ENCODE measurements at regions not wholly inside any gene's neighbourhood (a gene's known extent, or its start where the extent isn't known, plus 50 kb on each side); places are given as distances from the start of the nearest gene placed in this dataset.

- DNase-seq = no peak
These were observed 188.8 kb upstream of the KHDRBS2 start for GRCh38 chr6:62474793-62475192.

DNA sequence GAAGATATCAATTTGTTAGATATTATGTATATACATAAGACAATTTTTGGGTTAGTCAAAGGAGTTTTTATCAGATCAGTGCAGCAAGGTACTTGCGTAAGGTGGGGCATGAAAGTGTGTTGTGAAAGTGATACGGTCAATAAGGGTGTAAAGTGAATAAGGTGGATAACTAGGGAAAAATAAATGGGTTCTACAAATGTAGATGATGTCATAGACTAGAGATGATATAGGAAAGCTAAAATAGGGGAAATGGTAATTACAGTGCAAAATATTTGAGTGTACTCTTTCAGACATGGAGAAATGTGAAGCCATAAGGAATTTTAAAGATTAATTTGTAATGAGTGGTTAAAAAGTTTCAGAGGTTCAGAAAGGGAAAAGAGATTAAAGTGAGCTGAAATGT, 180.6 kb upstream of the KHDRBS2 start:
- no peak for DNase-seq

GRCh38 chr6:62465206-62465605, 179.2 kb upstream of the KHDRBS2 start:
- no peak for DNase-seq

DNA sequence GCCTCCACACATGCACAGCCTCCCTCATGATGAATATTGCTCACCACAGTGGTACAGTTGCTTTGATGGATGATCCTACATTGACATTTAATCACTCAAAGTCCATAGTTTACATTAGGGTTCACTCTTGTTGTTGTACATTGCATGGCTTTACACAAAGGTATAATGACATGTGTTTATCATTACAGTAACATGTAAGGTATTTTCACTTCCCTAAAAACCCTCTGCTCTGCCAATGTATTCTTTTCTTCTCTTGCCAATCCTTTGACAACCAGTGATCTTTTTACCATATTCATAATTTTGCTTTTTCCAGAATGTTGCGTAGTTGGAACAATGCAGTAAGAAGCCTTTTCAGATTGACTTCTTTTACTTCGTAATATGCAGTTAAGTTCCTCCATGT, 166.6 kb upstream of the KHDRBS2 start:
- DNase-seq = no peak

GRCh38 chr6:62446647-62447316, 160.8 kb upstream of the KHDRBS2 start:
- no peak for DNase-seq

GRCh38 chr6:62445521-62445920, 159.5 kb upstream of the KHDRBS2 start:
- DNase-seq = no peak

DNA sequence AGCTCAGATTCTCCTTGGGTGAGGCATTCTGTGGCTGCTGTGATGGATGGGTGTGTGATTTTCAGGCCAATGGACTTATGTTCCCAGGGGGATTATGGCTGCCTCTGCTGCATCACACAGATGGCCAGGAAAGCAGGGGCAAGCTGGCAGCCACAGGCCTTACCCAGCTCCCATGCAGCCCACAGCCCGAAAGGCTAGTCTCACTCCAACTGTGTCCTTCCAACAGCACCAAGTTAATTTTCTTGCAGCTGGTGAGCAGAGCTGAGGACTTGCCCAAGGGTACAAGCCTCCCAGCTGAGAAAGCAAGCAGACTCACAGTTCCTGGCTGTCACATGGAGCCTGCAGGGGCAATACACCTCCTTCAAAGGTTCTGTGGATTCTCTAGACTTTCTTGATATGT, 155.2 kb upstream of the KHDRBS2 start:
- no peak for DNase-seq

DNA sequence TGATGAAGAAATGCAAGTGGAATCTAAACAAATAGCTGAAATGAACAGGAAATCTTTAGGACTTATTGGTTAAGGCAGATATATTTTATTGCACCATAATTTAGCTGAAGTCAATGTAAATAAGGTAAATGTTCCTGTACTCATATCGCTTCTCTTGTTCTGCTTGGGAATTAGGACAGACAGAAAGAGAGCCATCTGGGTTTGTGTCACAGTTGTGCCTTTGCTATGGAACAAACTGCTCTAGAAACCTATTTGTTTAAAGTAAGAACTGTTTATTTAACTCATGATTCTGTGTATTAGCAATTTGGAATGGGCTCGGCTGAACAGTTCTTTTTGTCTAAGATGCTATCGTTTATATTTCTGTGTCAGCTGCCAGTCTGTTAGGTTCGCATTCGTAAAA, 143.8 kb upstream of the KHDRBS2 start:
- DNase-seq = no peak

DNA sequence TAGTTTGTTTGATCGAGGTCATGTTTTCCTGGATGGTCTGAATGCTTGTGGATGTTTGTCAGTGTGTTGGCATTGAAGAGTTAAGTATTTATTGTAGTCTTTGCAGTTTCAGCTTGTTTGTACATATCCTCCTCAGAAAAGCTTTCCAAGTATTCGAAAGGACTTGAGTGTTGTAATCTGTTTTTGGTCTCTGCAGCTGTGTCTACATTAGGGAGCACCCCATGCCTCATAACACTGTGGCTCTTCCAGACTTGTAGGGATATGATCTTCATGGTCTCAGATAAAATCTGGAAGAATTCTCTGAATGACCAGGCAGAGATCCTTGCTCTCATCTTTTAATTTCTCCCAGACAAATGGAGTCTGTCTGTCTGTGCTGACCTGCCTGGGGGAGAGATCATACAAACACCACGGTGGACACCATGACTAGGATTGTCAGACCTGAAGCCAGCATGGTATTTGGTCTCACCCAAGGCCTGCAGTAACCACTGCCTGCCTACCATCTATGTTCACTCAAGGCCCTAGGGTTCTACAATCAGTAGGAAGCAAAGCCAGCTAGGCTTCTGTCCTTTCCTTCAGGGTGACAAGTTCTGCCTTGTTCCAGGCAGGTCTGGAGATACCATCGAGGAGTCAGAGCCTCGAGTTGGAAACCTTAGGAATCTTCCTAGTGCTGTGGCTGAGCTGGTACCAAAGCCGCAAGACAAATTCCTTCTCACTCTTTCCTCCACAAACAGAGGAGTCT, 114.7 kb upstream of the KHDRBS2 start:
- DNase-seq = no peak

DNA sequence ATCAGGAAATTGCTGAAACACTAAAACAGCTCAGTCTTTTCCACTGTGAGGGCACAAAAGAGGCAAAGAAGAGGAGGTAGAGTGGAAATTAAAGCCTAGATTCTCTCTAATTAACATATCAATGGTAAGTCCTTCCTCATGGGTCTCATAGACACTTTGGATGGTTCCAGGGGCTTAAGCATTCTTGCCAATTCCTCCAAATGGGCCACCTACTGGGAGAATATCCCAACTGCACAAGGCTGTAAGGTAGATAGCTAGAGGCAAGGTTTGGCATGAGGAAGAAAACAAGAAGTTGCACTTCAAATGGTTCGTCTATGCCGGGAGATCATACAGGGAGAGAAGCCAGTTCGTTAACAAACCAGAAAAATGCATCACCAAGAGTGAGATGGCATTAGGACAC, 107.6 kb upstream of the KHDRBS2 start:
- no peak for DNase-seq

DNA sequence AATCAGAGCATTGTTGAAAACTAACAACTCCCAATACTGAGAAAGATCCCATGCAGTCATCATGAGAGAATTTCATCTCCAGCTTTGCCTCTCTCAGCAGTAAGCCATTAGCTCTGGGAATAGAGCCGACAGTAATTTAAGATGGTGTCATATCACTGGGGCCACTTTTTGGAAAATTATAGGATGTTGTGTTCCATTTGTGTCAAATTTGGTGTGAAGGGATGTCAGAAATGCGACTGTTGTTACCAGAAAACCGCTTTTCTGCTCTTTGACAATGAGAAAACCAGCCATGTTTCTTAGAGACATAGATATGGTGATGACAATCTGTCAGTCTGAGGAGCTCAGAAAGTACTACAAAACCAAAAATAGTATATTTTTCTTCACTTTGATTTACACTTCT, 106.3 kb upstream of the KHDRBS2 start:
- no peak for DNase-seq

GRCh38 chr6:62391358-62391757, 105.3 kb upstream of the KHDRBS2 start:
- no peak for DNase-seq

DNA sequence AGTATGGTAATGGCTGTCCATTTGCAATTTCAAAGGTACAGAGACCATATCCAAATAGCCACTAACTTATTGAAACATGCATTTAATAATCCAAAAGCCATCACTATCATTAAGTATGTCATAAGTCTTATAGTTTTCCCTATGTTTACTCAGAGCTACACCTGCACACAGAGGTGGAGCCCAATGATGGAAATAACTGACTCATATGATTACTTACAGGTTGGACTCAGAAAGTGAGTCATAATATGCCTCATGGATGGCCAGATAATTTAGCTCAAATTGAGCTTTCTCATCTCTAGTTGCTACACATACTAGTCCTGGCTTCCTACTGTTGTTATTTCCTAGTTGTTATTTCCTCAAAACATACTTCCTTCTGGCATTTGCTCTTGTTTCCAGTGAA, 104.4 kb upstream of the KHDRBS2 start:
- DNase-seq = no peak

DNA sequence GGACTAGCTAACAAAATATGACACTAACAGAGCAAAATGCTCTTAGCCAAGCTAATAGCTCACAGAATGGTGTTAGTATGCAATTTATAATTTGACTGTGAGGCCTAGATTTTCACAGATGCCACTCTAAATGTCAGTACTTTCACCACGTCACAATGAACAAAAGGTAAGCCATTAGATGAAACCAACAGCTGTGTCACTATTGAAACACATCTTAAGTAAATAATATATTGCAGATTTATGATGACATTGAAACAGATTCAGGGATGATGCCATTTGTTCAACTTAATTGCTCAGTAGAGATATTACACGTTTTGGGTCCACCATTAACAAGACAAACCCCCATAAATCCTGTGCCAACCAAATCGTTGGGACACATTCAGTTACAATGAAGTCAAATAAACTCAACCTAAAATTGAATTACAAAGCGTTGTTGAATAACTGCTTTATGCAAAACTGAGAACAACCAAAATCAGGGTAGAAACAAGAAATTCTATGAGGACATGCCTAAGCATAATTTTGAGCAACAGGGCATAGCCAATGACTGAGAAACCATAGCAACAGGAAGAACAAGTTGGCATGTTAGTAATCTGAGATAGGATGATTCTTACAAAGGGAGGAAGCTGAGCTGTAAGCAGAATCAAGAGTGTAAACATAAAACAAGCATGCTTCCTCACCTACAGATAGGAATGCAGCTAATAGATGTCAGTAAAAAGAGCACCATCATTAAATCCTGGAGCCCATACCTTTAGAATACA, 85.6 kb upstream of the KHDRBS2 start:
- no peak for DNase-seq

DNA sequence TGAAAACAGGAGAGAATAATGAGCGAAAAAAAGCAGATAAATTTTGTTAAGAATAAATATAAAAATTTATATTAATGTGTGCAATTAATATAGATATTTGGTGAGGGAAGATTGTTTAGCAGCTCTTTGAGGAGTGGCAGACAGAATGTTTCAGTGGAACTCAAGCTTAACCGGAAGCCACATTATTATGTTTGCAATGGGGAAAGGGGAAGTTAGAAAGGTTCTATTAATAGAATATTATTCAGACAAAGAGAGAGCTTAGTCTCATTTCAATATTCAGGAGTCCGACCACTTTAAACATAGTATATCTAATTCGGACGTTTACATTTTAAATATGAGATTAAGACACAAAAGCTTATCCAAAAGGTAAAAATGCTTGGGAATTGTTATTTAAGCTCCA, 81.6 kb upstream of the KHDRBS2 start:
- peak; percentile 37 for DNase-seq

- no peak for DNase-seq
These were observed 76.1 kb upstream of the KHDRBS2 start for GRCh38 chr6:62362097-62362496.

GRCh38 chr6:62357835-62358234, 71.8 kb upstream of the KHDRBS2 start:
- DNase-seq = no peak

- DNase-seq = no peak
These were observed 68.2 kb upstream of the KHDRBS2 start for GRCh38 chr6:62354261-62354660.

DNA sequence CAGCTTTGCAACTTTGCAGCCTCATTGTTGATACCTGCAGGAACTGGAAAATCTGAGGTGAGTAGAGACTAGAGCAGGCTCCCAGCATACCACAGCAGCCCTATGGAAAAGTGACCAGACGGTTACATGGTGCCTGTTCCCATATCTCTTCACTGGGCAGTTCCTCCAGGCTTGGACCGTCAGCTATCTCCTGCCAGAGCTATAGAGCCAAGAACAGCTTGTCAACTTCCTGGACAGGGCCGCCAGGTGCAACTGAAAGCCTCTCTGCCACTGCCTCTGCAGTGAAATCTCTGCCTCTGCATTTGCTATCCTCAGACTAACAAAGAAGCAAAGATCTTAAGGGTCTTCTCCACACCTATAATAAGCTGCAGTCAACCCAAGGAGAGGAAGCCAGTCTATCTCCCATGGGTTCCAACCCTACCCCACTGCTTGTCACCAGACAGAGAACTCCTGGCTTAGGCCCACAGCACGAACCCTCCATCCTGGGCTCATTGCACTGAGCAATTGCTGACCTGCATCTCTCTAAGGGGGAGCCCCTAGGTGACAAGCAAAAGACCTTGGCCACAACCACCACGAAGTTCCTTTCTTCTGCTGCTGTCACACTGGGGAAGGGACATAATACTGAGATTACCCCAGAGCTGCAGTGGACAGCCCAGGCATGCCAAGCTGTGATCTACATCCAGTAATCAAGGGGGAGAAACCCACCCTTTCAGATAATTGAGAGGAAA, 60.1 kb upstream of the KHDRBS2 start:
- DNase-seq = no peak

GRCh38 chr6:62345446-62345845, 59.4 kb upstream of the KHDRBS2 start:
- DNase-seq = no peak

GRCh38 chr6:62344850-62345249, 58.8 kb upstream of the KHDRBS2 start:
- no peak for DNase-seq

- DNase-seq = no peak
These were observed 52.5 kb upstream of the KHDRBS2 start for GRCh38 chr6:62338477-62338876.
